ENCODE measurements at regions not wholly inside any gene's neighbourhood (a gene's known extent, or its start where the extent isn't known, plus 50 kb on each side); places are given as distances from the start of the nearest gene placed in this dataset.
"Not testable (repeated sequence)": the region's sequence is repeated elsewhere in the genome, so short reads cannot be mapped to it uniquely, and the experiment has no call there.

DNA sequence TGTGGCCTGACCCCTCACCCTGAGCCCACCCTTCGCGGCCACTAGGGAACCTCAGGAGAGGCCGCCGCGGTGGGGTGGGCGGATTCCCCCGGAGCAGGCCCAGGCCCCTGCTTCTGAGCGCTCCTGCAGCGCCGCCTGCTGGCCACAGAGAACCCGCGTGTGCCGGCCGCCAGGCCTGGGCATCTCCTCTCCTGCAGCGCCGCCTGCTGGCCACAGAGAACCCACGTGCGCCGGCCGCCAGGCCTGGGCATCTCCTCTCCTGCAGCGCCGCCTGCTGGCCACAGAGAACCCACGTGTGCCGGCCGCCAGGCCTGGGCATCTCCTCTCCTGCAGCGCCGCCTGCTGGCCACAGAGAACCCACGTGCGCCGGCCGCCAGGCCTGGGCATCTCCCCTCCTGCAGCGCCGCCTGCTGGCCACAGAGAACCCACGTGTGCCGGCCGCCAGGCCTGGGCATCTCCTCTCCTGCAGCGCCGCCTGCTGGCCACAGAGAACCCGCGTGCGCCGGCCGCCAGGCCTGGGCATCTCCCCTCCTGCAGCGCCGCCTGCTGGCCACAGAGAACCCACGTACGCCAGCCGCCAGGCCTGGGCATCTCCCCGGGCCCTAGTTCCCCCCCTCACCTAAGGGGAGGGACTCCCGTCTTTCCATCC, 126.1 kb downstream of the METRNL start:
- H3K4me1 Mint-ChIP-seq (ENCODE audit: low read depth); H3K27me3 ChIP-seq (ENCODE audit: control insufficient read depth in 1 of 2, insufficient read depth in 2 of 2, low read length in 2 of 2); H3K9me3 Mint-ChIP-seq; H3K36me3 Mint-ChIP-seq (ENCODE audit: low read depth); H3K4me3 Mint-ChIP-seq; intact Hi-C loops (cut with DNase I, micrococcal nuclease); H3K36me3 ChIP-seq (ENCODE audit: insufficient read depth, low read length); H3K9me3 ChIP-seq (ENCODE audit: control insufficient read depth in 1 of 2, insufficient read depth in 1 of 2, low read length in 2 of 2); ATAC-seq (ENCODE audit: poor library complexity); H3K27ac Mint-ChIP-seq; H3K4me3 ChIP-seq (ENCODE audit: low read length); H3K27ac ChIP-seq (ENCODE audit: low read depth in 1 of 2, low read length in 2 of 2); CTCF ChIA-PET; POLR2A ChIA-PET; H3K27me3 Mint-ChIP-seq: not testable (repeated sequence)
- peak in 12 of 14 experiments; percentile 29 to 78 (median 54) for DNase-seq
- peaks cover 32% of the 10 kb centered on the region for H3K4me1 ChIP-seq (ENCODE audit: insufficient read depth, low read length)
- TF ChIP-seq, protein P1, sequence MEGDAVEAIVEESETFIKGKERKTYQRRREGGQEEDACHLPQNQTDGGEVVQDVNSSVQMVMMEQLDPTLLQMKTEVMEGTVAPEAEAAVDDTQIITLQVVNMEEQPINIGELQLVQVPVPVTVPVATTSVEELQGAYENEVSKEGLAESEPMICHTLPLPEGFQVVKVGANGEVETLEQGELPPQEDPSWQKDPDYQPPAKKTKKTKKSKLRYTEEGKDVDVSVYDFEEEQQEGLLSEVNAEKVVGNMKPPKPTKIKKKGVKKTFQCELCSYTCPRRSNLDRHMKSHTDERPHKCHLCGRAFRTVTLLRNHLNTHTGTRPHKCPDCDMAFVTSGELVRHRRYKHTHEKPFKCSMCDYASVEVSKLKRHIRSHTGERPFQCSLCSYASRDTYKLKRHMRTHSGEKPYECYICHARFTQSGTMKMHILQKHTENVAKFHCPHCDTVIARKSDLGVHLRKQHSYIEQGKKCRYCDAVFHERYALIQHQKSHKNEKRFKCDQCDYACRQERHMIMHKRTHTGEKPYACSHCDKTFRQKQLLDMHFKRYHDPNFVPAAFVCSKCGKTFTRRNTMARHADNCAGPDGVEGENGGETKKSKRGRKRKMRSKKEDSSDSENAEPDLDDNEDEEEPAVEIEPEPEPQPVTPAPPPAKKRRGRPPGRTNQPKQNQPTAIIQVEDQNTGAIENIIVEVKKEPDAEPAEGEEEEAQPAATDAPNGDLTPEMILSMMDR (IDR thresholded peaks at IDR 0.05), result peak; percentile 39

DNA sequence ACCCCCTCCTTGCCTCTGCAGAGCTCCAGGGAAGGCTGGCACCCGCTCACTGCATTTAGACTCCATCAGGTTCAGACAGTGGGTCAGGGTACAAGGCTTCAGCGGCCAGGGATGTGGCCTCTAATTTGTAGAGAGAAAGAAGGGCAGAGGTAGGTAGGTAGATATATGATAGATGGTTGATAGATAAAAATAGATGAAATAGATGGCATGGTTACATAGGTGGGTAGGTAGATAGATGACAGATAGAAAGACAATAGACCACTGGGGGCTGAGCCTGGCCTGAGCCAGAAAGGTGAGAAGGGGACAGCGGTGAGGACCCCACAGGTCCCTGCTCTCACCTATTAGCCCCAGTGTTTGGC, 126.6 kb downstream of the METRNL start:
- CTCF ChIA-PET; ATAC-seq (ENCODE audit: poor library complexity); H3K27me3 ChIP-seq (ENCODE audit: control insufficient read depth in 1 of 2, insufficient read depth in 2 of 2, low read length in 2 of 2); H3K36me3 Mint-ChIP-seq (ENCODE audit: low read depth); H3K4me1 Mint-ChIP-seq (ENCODE audit: low read depth); H3K27me3 Mint-ChIP-seq; H3K4me3 ChIP-seq (ENCODE audit: low read length); H3K27ac Mint-ChIP-seq; POLR2A ChIA-PET; H3K27ac ChIP-seq (ENCODE audit: low read depth in 1 of 2, low read length in 2 of 2); H3K4me3 Mint-ChIP-seq; H3K36me3 ChIP-seq (ENCODE audit: insufficient read depth, low read length); DNase-seq; H3K9me3 ChIP-seq (ENCODE audit: control insufficient read depth in 1 of 2, insufficient read depth in 1 of 2, low read length in 2 of 2); H3K9me3 Mint-ChIP-seq; intact Hi-C loops (cut with DNase I, micrococcal nuclease): not testable (repeated sequence)
- H3K4me1 ChIP-seq (ENCODE audit: insufficient read depth, low read length), result peaks cover 27% of the 10 kb centered on the region

DNA sequence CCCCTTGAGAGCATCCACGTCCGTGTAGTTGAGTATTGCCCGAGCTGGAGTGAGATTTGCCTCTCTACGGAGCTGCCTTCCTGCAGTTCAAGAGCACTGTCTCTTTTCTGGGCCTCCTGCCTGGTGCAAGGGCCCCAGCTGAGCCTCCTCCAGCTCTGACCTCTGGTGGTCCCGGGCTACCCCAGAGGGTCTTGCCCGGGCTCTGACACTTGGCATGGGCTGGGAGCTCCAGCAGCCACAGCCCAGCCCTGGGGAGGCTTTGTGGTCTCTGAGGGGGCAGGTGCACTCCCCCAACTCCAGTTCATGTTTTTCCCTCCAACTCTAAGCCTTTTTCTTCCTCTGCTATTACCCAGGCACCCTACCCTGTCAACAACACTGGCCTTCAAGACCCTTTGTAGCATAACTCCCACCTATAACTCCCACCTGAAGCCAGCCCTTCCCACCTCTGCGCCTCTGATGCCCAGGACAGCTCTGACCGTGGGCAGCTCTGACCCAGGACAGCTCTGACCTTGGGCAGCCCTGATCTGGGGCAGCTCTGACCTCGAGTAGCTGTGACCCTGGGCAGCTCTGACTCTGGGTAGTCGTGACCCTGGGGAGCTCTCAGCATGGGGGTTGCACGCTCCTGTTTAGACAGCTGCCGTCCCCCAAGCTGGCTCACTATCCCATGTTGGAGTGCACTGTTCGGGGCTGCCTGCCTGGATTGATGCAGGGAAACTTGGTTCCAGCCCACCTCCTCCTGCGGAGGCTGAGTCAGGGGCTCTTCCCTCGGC, 127.6 kb downstream of the METRNL start:
- H3K36me3 Mint-ChIP-seq (ENCODE audit: low read depth); H3K27ac Mint-ChIP-seq; H3K4me3 ChIP-seq (ENCODE audit: low read length); H3K9me3 Mint-ChIP-seq; POLR2A ChIA-PET; H3K27me3 Mint-ChIP-seq; H3K27me3 ChIP-seq (ENCODE audit: control insufficient read depth in 1 of 2, insufficient read depth in 2 of 2, low read length in 2 of 2); intact Hi-C loops (cut with DNase I, micrococcal nuclease); CTCF ChIA-PET; H3K27ac ChIP-seq (ENCODE audit: low read depth in 1 of 2, low read length in 2 of 2); ATAC-seq (ENCODE audit: poor library complexity); H3K9me3 ChIP-seq (ENCODE audit: control insufficient read depth in 1 of 2, insufficient read depth in 1 of 2, low read length in 2 of 2); H3K4me3 Mint-ChIP-seq; H3K4me1 Mint-ChIP-seq (ENCODE audit: low read depth); H3K36me3 ChIP-seq (ENCODE audit: insufficient read depth, low read length): not testable (repeated sequence)
- peaks cover 21% of the 10 kb centered on the region for H3K4me1 ChIP-seq (ENCODE audit: insufficient read depth, low read length)
- DNase-seq, result peak in 1 of 14 experiments; percentile 28

DNA sequence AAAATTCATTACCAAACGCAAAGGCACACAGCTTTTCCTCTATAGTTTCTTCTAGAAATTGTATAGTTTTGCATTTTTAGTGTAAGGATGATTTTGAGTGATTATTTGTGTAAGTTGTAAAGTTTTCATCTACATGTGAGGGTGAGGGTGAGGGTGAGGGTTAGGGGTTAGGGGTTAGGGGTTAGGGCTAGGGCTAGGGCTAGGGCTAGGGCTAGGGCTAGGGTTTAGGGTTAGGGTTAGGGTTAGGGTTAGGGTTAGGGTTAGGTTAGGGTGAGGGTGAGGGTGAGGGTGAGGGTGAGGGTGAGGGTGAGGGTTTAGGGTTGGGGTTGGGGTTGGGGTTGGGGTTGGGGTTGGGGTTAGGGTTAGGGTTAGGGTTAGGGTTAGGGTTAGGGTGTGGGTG, 167.6 kb downstream of the METRNL start:
- ATAC-seq (ENCODE audit: poor library complexity); H3K4me3 Mint-ChIP-seq; POLR2A ChIA-PET; H3K4me1 ChIP-seq (ENCODE audit: insufficient read depth, low read length); H3K27ac Mint-ChIP-seq; H3K9me3 ChIP-seq (ENCODE audit: control insufficient read depth in 1 of 2, insufficient read depth in 1 of 2, low read length in 2 of 2); CTCF ChIA-PET; H3K4me1 Mint-ChIP-seq (ENCODE audit: low read depth); H3K36me3 Mint-ChIP-seq (ENCODE audit: low read depth); H3K9me3 Mint-ChIP-seq; H3K36me3 ChIP-seq (ENCODE audit: insufficient read depth, low read length); H3K27me3 Mint-ChIP-seq; H3K4me3 ChIP-seq (ENCODE audit: low read length); H3K27me3 ChIP-seq (ENCODE audit: control insufficient read depth in 1 of 2, insufficient read depth in 2 of 2, low read length in 2 of 2); intact Hi-C loops (cut with DNase I, micrococcal nuclease); H3K27ac ChIP-seq (ENCODE audit: low read depth in 1 of 2, low read length in 2 of 2): not testable (repeated sequence)
- peak in 4 of 14 experiments; percentile 17 to 64 (median 46) for DNase-seq

Measured in CD4-positive, alpha-beta T cell (primary cell).